Activated CD4-positive, alpha-beta T cell treated with anti-CD3 and anti-CD28 coated beads, Interleukin-2, amount 50 U/mL, for 24 hours (primary cell): ENCODE measurements at regions not wholly inside any gene's neighbourhood (a gene's known extent, or its start where the extent isn't known, plus 50 kb on each side); places are given as distances from the start of the nearest gene placed in this dataset.

Experiments
- DNase-seq, 2 donors: peaks; one replicate each; pipeline ENCODE4 v3.0.0-alpha.2; 2020; ENCODE audit warnings: low read depth in 1 of 2, low spot score in 1 of 2

GRCh38 chr20:22910287-22910852 is 124.7 kb upstream of the SSTR4 start:
- no peak for DNase-seq

GRCh38 chr20:22914291-22914690 is 120.8 kb upstream of the SSTR4 start:
- DNase-seq, result no peak

GRCh38 chr20:22915512-22915911 is 119.6 kb upstream of the SSTR4 start:
- DNase-seq, result no peak

GRCh38 chr20:22916021-22916842 is 118.9 kb upstream of the SSTR4 start:
- DNase-seq, result no peak

GRCh38 chr20:22918286-22918983 is 116.7 kb upstream of the SSTR4 start:
- DNase-seq, result no peak

- DNase-seq, result no peak
Measured at GRCh38 chr20:22920898-22921297, 114.2 kb upstream of the SSTR4 start.

- DNase-seq, result no peak
Measured at GRCh38 chr20:22921595-22922421, 113.3 kb upstream of the SSTR4 start.

GRCh38 chr20:22922987-22923386 is 112.1 kb upstream of the SSTR4 start:
- no peak for DNase-seq

GRCh38 chr20:22924046-22924737 is 110.9 kb upstream of the SSTR4 start:
- no peak for DNase-seq

- no peak for DNase-seq
Measured at GRCh38 chr20:22924949-22925612, 110.0 kb upstream of the SSTR4 start.

- DNase-seq, result no peak
Measured at GRCh38 chr20:22925613-22925983, 109.5 kb upstream of the SSTR4 start.

GRCh38 chr20:22927537-22927936 is 107.6 kb upstream of the SSTR4 start:
- no peak for DNase-seq

- DNase-seq, result no peak
Measured at GRCh38 chr20:22928679-22929078, 106.4 kb upstream of the SSTR4 start.

- no peak for DNase-seq
Measured at GRCh38 chr20:22929661-22930060, 105.5 kb upstream of the SSTR4 start.

- DNase-seq, result no peak
Measured at GRCh38 chr20:22931653-22932608, 103.2 kb upstream of the SSTR4 start.

- DNase-seq, result no peak
Measured at GRCh38 chr20:22939181-22939580, 95.9 kb upstream of the SSTR4 start.

GRCh38 chr20:22940350-22940749 is 94.8 kb upstream of the SSTR4 start:
- DNase-seq, result no peak

GRCh38 chr20:22941550-22941949 is 93.6 kb upstream of the SSTR4 start:
- DNase-seq, result no peak

GRCh38 chr20:22942742-22943141 is 92.4 kb upstream of the SSTR4 start:
- DNase-seq, result no peak
